CD8-positive, alpha-beta memory T cell (primary cell): ENCODE measurements at regions not wholly inside any gene's neighbourhood (a gene's known extent, or its start where the extent isn't known, plus 50 kb on each side); places are given as distances from the start of the nearest gene placed in this dataset.

Experiments
- CTCF ChIA-PET: fragments of 350-600 bp; sonication (Branson Sonifier 250); formaldehyde crosslinking; loops from one replicate; lab custom pipeline; 2021; ENCODE audit warnings: antibody characterized with exemption; lab: Charles Lee
- POLR2A ChIA-PET: fragments of 350-600 bp; sonication (Branson Sonifier 250); formaldehyde crosslinking; loops from one replicate; lab custom pipeline; 2021; ENCODE audit warnings: antibody characterized with exemption; lab: Charles Lee
- DNase-seq, 5 donors: peaks; one replicate each; pipeline versions ENCODE4 v3.0.0 to v3.0.0-alpha.2; 2020 to 2022; ENCODE audit warnings: mixed read lengths in 1 of 5
- H3K27ac ChIP-seq: one replicate; pipeline ENCODE4 v1.7.0; 2013; ENCODE audit warnings: low read depth, mild to moderate bottlenecking, low read length, moderate library complexity
- H3K27me3 ChIP-seq: 2 replicates; pipeline ENCODE4 v1.7.0; 2013; ENCODE audit warnings: low read length, mild to moderate bottlenecking; ENCODE audit not compliant: insufficient read depth, poor library complexity, severe bottlenecking
- H3K36me3 ChIP-seq: 2 replicates; pipeline ENCODE4 v1.7.0; 2013; ENCODE audit warnings: mild to moderate bottlenecking, low read length, moderate library complexity; ENCODE audit not compliant: insufficient read depth
- H3K4me1 ChIP-seq: 2 replicates; pipeline ENCODE4 v1.7.0; 2013; ENCODE audit warnings: mild to moderate bottlenecking, low read length, moderate library complexity; ENCODE audit not compliant: insufficient read depth
- H3K4me3 ChIP-seq: 2 replicates; pipeline ENCODE4 v1.7.0; 2013; ENCODE audit warnings: mild to moderate bottlenecking, low read length
- H3K9me3 ChIP-seq: 2 replicates; pipeline ENCODE4 v1.7.0; 2013; ENCODE audit warnings: mild to moderate bottlenecking, low read length
- H3K27ac Mint-ChIP-seq, 8 donors: one replicate each; pipeline ENCODE4 v1.8.0; 2020 to 2021; ENCODE audit warnings: mixed read lengths in 8 of 8, mild to moderate bottlenecking in 6 of 8, inconsistent platforms in 3 of 8, moderate library complexity in 3 of 8
- H3K27me3 Mint-ChIP-seq, 2 donors: one replicate each; pipeline ENCODE4 v1.8.0; 2020 to 2021; ENCODE audit warnings: mixed read lengths in 2 of 2, mild to moderate bottlenecking in 1 of 2, moderate library complexity in 1 of 2
- H3K36me3 Mint-ChIP-seq, 3 donors: one replicate each; pipeline ENCODE4 v1.8.0; 2020 to 2021; ENCODE audit warnings: mixed read lengths in 3 of 3, inconsistent platforms in 1 of 3, mild to moderate bottlenecking in 1 of 3
- H3K4me1 Mint-ChIP-seq, 3 donors: one replicate each; pipeline ENCODE4 v1.8.0; 2020 to 2021; ENCODE audit warnings: mixed read lengths in 3 of 3, inconsistent platforms in 1 of 3, mild to moderate bottlenecking in 1 of 3
- H3K4me3 Mint-ChIP-seq, 7 donors: one replicate each; pipeline ENCODE4 v1.8.0; 2020 to 2021; ENCODE audit warnings: mixed read lengths in 7 of 7, mild to moderate bottlenecking in 6 of 7, moderate library complexity in 4 of 7, inconsistent platforms in 2 of 7
- H3K9me3 Mint-ChIP-seq, 5 donors: one replicate each; pipeline ENCODE4 v1.8.0; 2020 to 2022; ENCODE audit warnings: mixed read lengths in 5 of 5, mild to moderate bottlenecking in 3 of 5, moderate library complexity in 2 of 5, inconsistent platforms in 1 of 5

DNA sequence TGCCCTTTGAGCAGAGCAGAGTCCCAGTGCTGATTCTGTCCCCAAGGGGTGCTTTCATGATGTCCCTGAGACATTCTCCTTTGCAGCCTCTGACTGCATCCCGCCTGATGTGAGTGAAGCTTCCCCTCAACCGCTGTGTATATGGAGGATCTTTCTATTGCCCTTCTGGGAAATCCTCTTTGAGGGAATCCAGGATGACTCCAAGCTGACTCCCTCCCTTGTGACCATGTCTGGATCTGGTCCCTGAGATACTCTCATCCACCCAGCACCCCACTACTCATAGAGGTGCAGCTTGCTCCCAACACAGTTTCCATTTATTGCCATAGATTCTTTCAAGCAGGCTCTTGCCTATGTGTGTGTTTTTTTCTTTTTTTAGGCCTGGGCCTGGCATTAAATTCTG lies 216.5 kb downstream of the SEC61B start:
- no peak overlapping the region for H3K4me3 ChIP-seq
- Mint-ChIP-seq H3K27me3 (peaks cover 3 to 9% of the 10 kb centered on the region in 2 donors), H3K4me1 (peaks cover 3 to 8% (median 4%) of the 10 kb centered on the region in 3 donors), H3K4me3 (no peak overlapping the region), H3K27ac (no peak overlapping the region), H3K36me3 (no peaks in the 10 kb centered on the region), H3K9me3 (peaks cover 0 to 2% (median 0%) of the 10 kb centered on the region in 5 donors)
- no peaks in the 10 kb centered on the region for H3K9me3 ChIP-seq
- H3K36me3 ChIP-seq: no peaks in the 10 kb centered on the region
- no peak for DNase-seq
- no peaks in the 10 kb centered on the region for H3K27me3 ChIP-seq
- no peaks in the 10 kb centered on the region for H3K4me1 ChIP-seq
- H3K27ac ChIP-seq: no peak overlapping the region
- CTCF ChIA-PET: no interaction called here
- POLR2A ChIA-PET: no interaction called here

DNA sequence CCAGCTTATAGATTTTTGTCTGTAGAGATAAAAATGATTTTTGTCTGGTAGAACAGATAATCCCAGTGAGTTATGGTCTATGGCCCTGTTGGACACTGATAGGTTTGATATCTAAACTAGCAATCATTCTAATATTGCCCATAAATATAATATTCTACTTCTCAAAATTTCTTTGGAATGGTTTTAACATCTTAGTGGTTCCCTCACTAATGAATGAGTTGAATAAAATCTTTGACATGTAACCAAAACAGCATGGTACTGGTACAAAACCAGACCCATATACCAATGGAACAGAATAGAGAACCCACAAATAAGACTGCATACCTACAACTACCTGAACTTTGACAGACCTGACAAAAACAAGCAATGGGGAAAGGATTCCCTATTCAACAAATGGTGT lies 219.7 kb downstream of the SEC61B start:
- H3K4me1 ChIP-seq: no peaks in the 10 kb centered on the region
- ChIA-PET POLR2A (no interaction called here), CTCF (no interaction called here)
- no peaks in the 10 kb centered on the region for H3K36me3 Mint-ChIP-seq
- no peaks in the 10 kb centered on the region for H3K9me3 ChIP-seq
- peaks cover 0 to 2% (median 0%) of the 10 kb centered on the region in 5 donors for H3K9me3 Mint-ChIP-seq
- H3K4me3 Mint-ChIP-seq: no peak overlapping the region
- no peak overlapping the region for H3K27ac Mint-ChIP-seq
- DNase-seq: no peak
- peaks cover 14 to 32% of the 10 kb centered on the region in 2 donors for H3K27me3 Mint-ChIP-seq
- no peaks in the 10 kb centered on the region for H3K4me1 Mint-ChIP-seq
- H3K27me3 ChIP-seq: no peaks in the 10 kb centered on the region
- H3K36me3 ChIP-seq: no peaks in the 10 kb centered on the region
- no peak overlapping the region for H3K27ac ChIP-seq
- no peak overlapping the region for H3K4me3 ChIP-seq

- Mint-ChIP-seq H3K4me3 (no peak overlapping the region), H3K9me3 (peaks cover 0 to 2% (median 0%) of the 10 kb centered on the region in 5 donors), H3K36me3 (no peaks in the 10 kb centered on the region), H3K4me1 (no peaks in the 10 kb centered on the region), H3K27ac (no peak overlapping the region), H3K27me3 (peaks cover 16 to 47% of the 10 kb centered on the region in 2 donors)
- Histone ChIP-seq H3K9me3 (no peaks in the 10 kb centered on the region), H3K27me3 (no peaks in the 10 kb centered on the region), H3K4me1 (no peaks in the 10 kb centered on the region), H3K36me3 (no peaks in the 10 kb centered on the region), H3K27ac (no peak overlapping the region), H3K4me3 (no peak overlapping the region)
- CTCF ChIA-PET: no interaction called here
- no peak for DNase-seq
- POLR2A ChIA-PET: no interaction called here
Measured at GRCh38 chr9:99445371-99445891, 223.3 kb downstream of the SEC61B start.

GRCh38 chr9:99445920-99446319 lies 223.8 kb downstream of the SEC61B start:
- ChIA-PET POLR2A (interaction anchor here (0.6 kb wide), 1 partner anchor 386 kb away, joined by 3 read pairs; no protein-coding TSS in a partner anchor), CTCF (no interaction called here)
- no peak overlapping the region for H3K27ac ChIP-seq

DNA sequence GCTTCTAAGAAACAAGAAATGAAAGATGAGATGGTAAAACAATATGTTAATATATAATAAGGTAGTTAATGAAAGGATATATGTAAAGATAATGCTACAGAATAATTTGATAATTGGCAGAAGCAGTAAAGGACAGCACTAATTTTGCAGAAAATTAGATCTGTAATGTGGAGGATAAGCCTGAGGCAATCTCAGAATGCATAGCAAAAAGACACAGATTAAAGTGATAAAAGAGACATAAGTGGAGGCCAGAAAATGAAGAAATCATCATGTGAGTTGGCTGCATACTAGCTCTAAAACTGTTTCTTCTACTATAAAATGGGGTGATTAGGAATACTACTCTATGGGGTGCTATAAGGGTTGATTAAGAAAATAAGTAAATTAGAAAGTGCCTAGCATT lies 225.9 kb downstream of the SEC61B start:
- no peaks in the 10 kb centered on the region for H3K27me3 ChIP-seq
- no peak for DNase-seq
- no peak overlapping the region for H3K27ac ChIP-seq
- Mint-ChIP-seq H3K4me3 (no peak overlapping the region), H3K27me3 (peaks cover 24 to 46% of the 10 kb centered on the region in 2 donors), H3K27ac (no peak overlapping the region), H3K9me3 (no peaks in the 10 kb centered on the region), H3K36me3 (no peaks in the 10 kb centered on the region), H3K4me1 (no peaks in the 10 kb centered on the region)
- ChIA-PET CTCF (no interaction called here), POLR2A (no interaction called here)
- no peaks in the 10 kb centered on the region for H3K36me3 ChIP-seq
- H3K4me1 ChIP-seq: no peaks in the 10 kb centered on the region
- no peaks in the 10 kb centered on the region for H3K9me3 ChIP-seq
- H3K4me3 ChIP-seq: no peak overlapping the region

More at GRCh38 chr9:99445920-99446319, 223.8 kb downstream of the SEC61B start:
- peaks cover 0 to 2% (median 0%) of the 10 kb centered on the region in 5 donors for H3K9me3 Mint-ChIP-seq
- Histone ChIP-seq H3K36me3 (no peaks in the 10 kb centered on the region), H3K27me3 (no peaks in the 10 kb centered on the region), H3K9me3 (no peaks in the 10 kb centered on the region), H3K4me1 (no peaks in the 10 kb centered on the region), H3K4me3 (no peak overlapping the region)
- H3K36me3 Mint-ChIP-seq: no peaks in the 10 kb centered on the region
- H3K27me3 Mint-ChIP-seq: peaks cover 16 to 47% of the 10 kb centered on the region in 2 donors
- no peak overlapping the region for H3K27ac Mint-ChIP-seq
- DNase-seq: no peak
- H3K4me3 Mint-ChIP-seq: no peak overlapping the region
- no peaks in the 10 kb centered on the region for H3K4me1 Mint-ChIP-seq

DNA sequence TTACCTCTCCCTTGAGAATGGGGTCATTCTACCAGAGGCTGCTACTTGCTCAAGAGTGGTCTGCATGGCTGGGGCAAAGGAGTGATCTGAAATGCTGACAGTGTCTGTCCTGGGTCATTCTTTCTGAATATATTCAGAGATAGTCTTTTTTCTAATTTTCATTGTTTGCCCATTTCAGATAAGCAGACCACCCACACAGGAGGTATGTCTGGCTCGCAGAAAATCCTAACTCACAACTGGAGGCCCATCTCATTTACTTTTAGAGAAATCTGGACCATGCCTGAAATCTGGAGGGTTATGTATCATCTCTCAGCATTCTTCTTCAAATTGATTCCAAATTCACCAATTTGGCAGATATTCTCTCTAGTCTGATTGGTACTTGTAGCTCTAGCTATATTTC lies 227.6 kb downstream of the SEC61B start:
- Mint-ChIP-seq H3K4me3 (no peak overlapping the region), H3K27me3 (peaks cover 22 to 50% of the 10 kb centered on the region in 2 donors)

DNA sequence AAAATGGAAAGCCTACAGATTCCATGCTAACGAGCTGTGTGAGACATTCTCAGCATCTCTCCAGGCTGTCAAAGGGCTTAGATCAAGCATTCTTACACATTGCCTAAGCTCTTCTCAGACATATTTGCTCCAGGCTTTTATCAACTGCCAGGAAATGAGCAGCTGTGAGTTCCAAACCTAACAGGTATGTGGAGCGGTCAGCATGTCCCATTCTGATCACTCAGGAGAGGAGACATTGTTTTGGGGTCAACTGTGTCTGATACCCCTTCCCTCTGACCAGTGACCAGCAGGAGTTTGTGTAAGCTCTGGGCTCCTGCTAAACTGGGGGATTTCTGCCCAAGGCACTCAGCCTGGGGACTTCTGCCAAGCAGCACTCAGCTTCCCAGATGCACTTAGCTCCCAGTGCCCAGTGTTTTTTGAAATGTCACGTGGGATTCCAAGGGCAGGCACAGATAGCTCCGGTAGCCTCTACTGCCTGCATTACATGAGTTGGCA lies 229.1 kb downstream of the SEC61B start:
- H3K27ac Mint-ChIP-seq: no peak overlapping the region
- no peaks in the 10 kb centered on the region for H3K36me3 ChIP-seq
- ChIA-PET CTCF (no interaction called here), POLR2A (no interaction called here)
- no peak overlapping the region for H3K27ac ChIP-seq
- no peaks in the 10 kb centered on the region for H3K36me3 Mint-ChIP-seq
- no peak for DNase-seq
- H3K27me3 ChIP-seq: no peaks in the 10 kb centered on the region
- no peak overlapping the region for H3K4me3 Mint-ChIP-seq
- H3K9me3 Mint-ChIP-seq: no peaks in the 10 kb centered on the region
- no peaks in the 10 kb centered on the region for H3K9me3 ChIP-seq
- no peak overlapping the region for H3K4me3 ChIP-seq
- H3K4me1 Mint-ChIP-seq: no peaks in the 10 kb centered on the region
- H3K4me1 ChIP-seq: no peaks in the 10 kb centered on the region
- H3K27me3 Mint-ChIP-seq: peaks cover 24 to 45% of the 10 kb centered on the region in 2 donors

More for the DNA sequence above, 227.6 kb downstream of the SEC61B start:
- Mint-ChIP-seq H3K4me1 (no peaks in the 10 kb centered on the region), H3K9me3 (no peaks in the 10 kb centered on the region), H3K36me3 (no peaks in the 10 kb centered on the region), H3K27ac (no peak overlapping the region)
- no peak for DNase-seq
- no peak overlapping the region for H3K4me3 ChIP-seq
- no peaks in the 10 kb centered on the region for H3K27me3 ChIP-seq
- ChIA-PET CTCF (no interaction called here), POLR2A (no interaction called here)
- H3K9me3 ChIP-seq: no peaks in the 10 kb centered on the region
- H3K36me3 ChIP-seq: no peaks in the 10 kb centered on the region
- no peaks in the 10 kb centered on the region for H3K4me1 ChIP-seq
- H3K27ac ChIP-seq: no peak overlapping the region

- no peak overlapping the region for H3K27ac ChIP-seq
- H3K36me3 ChIP-seq: no peaks in the 10 kb centered on the region
- Mint-ChIP-seq H3K4me3 (no peak overlapping the region), H3K27ac (no peak overlapping the region), H3K36me3 (no peaks in the 10 kb centered on the region), H3K4me1 (no peaks in the 10 kb centered on the region), H3K27me3 (peaks cover 9 to 27% of the 10 kb centered on the region in 2 donors), H3K9me3 (no peaks in the 10 kb centered on the region)
- no peak overlapping the region for H3K4me3 ChIP-seq
- no peaks in the 10 kb centered on the region for H3K27me3 ChIP-seq
- CTCF ChIA-PET: no interaction called here
- no peaks in the 10 kb centered on the region for H3K4me1 ChIP-seq
- H3K9me3 ChIP-seq: no peaks in the 10 kb centered on the region
- no peak for DNase-seq
- POLR2A ChIA-PET: no interaction called here
Measured at GRCh38 chr9:99457406-99457805, 235.3 kb downstream of the SEC61B start.
